H7 (cell line): ENCODE measurements at regions not wholly inside any gene's neighbourhood (a gene's known extent, or its start where the extent isn't known, plus 50 kb on each side); places are given as distances from the start of the nearest gene placed in this dataset.
"Not testable (repeated sequence)": the region's sequence is repeated elsewhere in the genome, so short reads cannot be mapped to it uniquely, and the experiment has no call there.

Experiments used
- DNase-seq: peaks from one replicate; pipeline ENCODE4 v3.0.0; 2012
- H3K27me3 ChIP-seq: 2 replicates; pipeline ENCODE4 v1.6.0; 2011; ENCODE audit warnings: mild to moderate bottlenecking, low read length; ENCODE audit not compliant: control insufficient read depth, insufficient read depth
- H3K36me3 ChIP-seq: replicated peaks from 2 replicates; pipeline ENCODE4 v1.5.1; 2011; ENCODE audit warnings: low read length; ENCODE audit not compliant: control insufficient read depth, insufficient read depth
- H3K4me3 ChIP-seq: 2 replicates; pipeline ENCODE4 v1.5.1; 2011; ENCODE audit warnings: low read depth, mild to moderate bottlenecking, control low read depth, low read length, moderate library complexity; ENCODE audit not compliant: insufficient read depth

DNA sequence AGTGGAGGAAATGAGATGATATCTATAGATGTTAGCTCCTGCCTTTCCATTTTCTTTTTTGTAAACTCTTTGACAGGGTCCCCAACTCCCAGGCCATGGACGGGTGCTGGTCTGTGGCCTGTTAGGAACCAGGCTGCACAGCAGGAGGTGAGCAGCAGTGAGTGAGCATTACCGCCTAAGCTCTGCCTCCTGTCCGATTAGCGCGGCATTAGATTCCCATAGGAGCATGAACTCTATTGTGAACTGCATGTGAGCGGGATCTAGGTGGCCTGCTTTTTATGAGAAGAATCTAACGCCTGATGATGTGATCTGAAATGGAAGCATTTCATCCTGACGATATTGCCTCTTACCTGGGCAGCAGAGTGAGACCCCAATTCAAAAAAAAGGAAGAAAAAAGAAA, 56.8 kb upstream of the CHD2 start:
- no peak for DNase-seq
- Histone ChIP-seq H3K4me3 (no peak overlapping the region), H3K36me3 (no peaks in the 10 kb centered on the region), H3K27me3 (no peaks in the 10 kb centered on the region)

- Histone ChIP-seq H3K4me3 (no peak overlapping the region), H3K27me3 (no peaks in the 10 kb centered on the region), H3K36me3 (no peaks in the 10 kb centered on the region)
- DNase-seq, result no peak
Observed at GRCh38 chr15:92843814-92844213, 56.3 kb upstream of the CHD2 start.

DNA sequence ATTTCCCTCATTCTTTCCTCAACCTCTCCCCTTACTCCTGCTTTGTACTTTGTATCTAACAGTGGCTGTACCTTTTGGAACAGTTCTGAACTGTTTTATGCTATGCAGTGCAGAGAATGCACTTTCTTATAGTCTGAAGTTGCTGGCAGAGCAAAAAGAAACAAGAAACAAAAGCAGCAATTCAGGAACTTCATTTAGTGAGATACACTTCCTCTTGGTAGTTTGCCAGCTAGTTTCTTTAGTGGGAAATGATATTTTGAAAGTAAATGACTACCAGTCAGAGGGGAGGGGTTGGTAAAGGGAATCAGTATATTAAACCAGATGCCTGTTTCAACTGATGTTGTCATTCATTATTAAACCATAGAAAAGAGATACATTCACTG, 55.0 kb upstream of the CHD2 start:
- no peaks in the 10 kb centered on the region for H3K27me3 ChIP-seq
- H3K4me3 ChIP-seq, result no peak overlapping the region
- H3K36me3 ChIP-seq, result no peaks in the 10 kb centered on the region
- no peak for DNase-seq

DNA sequence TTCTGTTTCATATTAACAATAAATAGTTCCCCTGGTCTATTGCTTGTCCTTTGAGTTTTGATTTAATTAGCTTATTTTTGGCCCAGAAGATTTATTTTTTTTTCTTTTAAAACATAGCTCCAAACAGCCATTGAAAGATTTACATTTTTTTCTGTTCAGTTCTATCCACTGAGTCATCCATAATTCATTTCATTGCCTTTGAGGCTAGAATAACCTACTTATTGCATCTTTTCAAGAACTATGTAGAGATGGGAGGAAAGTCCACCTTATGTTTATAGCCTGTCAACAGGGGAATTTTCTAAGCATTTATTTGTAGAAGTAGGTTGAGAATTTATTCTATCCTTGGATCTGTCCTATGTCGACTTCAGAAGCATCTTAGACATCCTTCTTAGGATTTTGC, 53.4 kb upstream of the CHD2 start:
- no peak overlapping the region for H3K4me3 ChIP-seq
- DNase-seq, result no peak
- no peaks in the 10 kb centered on the region for H3K27me3 ChIP-seq
- no peaks in the 10 kb centered on the region for H3K36me3 ChIP-seq

DNA sequence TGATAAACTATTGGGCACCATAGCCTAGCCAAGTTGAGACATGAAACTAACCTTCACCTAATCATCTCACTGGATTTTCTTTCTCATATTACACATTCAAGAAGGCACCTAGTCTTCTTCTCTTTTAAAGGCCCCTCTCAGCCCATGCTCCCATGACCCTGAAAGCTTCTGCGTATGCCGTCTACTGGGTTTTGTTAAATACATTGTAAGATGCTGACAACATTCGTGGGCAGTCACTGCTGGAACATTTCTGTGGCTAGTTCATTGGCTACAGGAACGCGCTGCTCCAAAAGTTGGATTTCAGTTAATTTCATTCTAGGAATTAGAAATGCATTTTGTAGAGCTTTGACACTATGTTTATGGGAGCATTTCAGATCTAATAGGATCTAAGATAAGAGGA, 52.3 kb upstream of the CHD2 start:
- Histone ChIP-seq H3K4me3 (no peak overlapping the region), H3K36me3 (no peaks in the 10 kb centered on the region), H3K27me3 (no peaks in the 10 kb centered on the region)
- DNase-seq, result no peak

DNA sequence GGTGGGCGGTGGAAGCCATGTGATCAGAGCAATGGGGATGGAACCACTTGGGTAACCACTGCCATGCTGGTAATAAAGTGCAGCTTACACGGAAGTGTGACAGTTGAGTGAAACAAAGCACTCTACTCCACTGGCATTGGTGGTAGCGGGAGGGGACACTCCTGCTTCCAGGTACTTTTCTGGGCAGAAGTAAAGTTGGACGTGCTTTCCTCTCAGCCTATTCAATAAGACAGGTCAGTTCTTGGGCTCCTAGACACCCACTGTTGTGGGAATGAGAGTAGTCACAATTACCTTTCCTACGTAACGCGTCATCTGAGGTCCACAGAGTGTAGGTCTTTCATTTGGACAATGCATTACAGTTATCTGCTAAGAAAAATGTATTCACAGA, 51.7 kb upstream of the CHD2 start:
- no peak overlapping the region for H3K4me3 ChIP-seq
- no peaks in the 10 kb centered on the region for H3K36me3 ChIP-seq
- no peak for DNase-seq
- H3K27me3 ChIP-seq, result no peaks in the 10 kb centered on the region

GRCh38 chr15:92848852-92849598, 51.1 kb upstream of the CHD2 start:
- no peaks in the 10 kb centered on the region for H3K36me3 ChIP-seq
- DNase-seq, result no peak
- H3K27me3 ChIP-seq, result no peaks in the 10 kb centered on the region
- H3K4me3 ChIP-seq, result no peak overlapping the region

DNA sequence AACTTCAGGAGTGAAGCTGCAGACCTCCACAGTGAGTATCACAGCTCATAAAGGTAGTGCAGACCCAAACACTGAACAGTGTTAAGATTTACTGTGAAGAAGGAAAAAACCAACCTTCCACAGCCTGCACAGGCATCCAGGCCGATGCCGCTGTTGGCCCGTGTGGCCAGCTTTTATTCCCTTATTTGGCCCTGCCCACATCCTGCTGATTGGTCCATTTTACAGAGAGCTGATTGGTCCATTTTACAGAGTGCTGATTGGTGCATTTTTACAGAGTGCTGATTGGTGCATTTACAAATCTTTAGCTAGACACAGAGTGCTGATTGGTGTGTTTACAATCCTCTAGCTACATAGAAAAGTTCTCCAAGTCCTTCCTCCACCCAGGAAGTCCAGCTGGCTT, 49.9 kb upstream of the CHD2 start:
- H3K4me3 ChIP-seq, DNase-seq, H3K36me3 ChIP-seq, H3K27me3 ChIP-seq: not testable (repeated sequence)
